CD4-positive, alpha-beta T cell (primary cell): ENCODE measurements at regions not wholly inside any gene's neighbourhood (a gene's known extent, or its start where the extent isn't known, plus 50 kb on each side); places are given as distances from the start of the nearest gene placed in this dataset.

Experiments
- ATAC-seq: fragments of 200-7000 bp; cut with Tn5 transposase; one replicate; pipeline ENCODE4 v1.10.0; 2022; ENCODE audit warnings: mild to moderate bottlenecking; ENCODE audit not compliant: poor library complexity
- CTCF ChIA-PET: fragments of 350-600 bp; sonication (Branson Sonifier 250); formaldehyde crosslinking; loops from one replicate; lab custom pipeline; 2021; ENCODE audit warnings: antibody characterized with exemption, inconsistent platforms; lab: Charles Lee
- POLR2A ChIA-PET: fragments of 350-600 bp; sonication (Branson Sonifier 250); formaldehyde crosslinking; loops from one replicate; lab custom pipeline; 2021; ENCODE audit warnings: antibody characterized with exemption, inconsistent platforms; lab: Charles Lee
- DNase-seq, 14 experiments: peaks; one replicate each; pipeline ENCODE4 v3.0.0-alpha.2; 2013 to 2020; ENCODE audit warnings: mixed read lengths in 2 of 14
- H3K27ac ChIP-seq, 2 donors: one replicate each; pipeline versions ENCODE4 v1.5.1 to v1.7.0; 2013; ENCODE audit warnings: low read length in 2 of 2, low read depth in 1 of 2, mild to moderate bottlenecking in 1 of 2
- H3K27me3 ChIP-seq, 2 experiments: 1 replicate in 1 of 2; 2 replicates in 1 of 2; pipeline versions ENCODE4 v1.6.1 to v1.7.0; 2013; ENCODE audit warnings: low read length in 2 of 2, control low read depth in 1 of 2, mild to moderate bottlenecking in 1 of 2, moderate library complexity in 1 of 2; ENCODE audit not compliant: insufficient read depth in 2 of 2, control insufficient read depth in 1 of 2
- H3K36me3 ChIP-seq: one replicate; pipeline ENCODE4 v1.6.1; 2013; ENCODE audit warnings: low read length, control low read depth; ENCODE audit not compliant: insufficient read depth
- H3K4me1 ChIP-seq: one replicate; pipeline ENCODE4 v1.6.1; 2013; ENCODE audit warnings: low read length, control low read depth; ENCODE audit not compliant: insufficient read depth
- H3K4me3 ChIP-seq: one replicate; pipeline ENCODE4 v1.5.1; 2013; ENCODE audit warnings: mild to moderate bottlenecking, low read length, moderate library complexity
- H3K9me3 ChIP-seq, 2 experiments: 1 replicate in 1 of 2; 2 replicates in 1 of 2; pipeline versions ENCODE4 v1.6.1 to v1.7.0; 2013; ENCODE audit warnings: low read length in 2 of 2, mild to moderate bottlenecking in 2 of 2, control low read depth in 1 of 2, moderate library complexity in 1 of 2; ENCODE audit not compliant: control insufficient read depth in 1 of 2, insufficient read depth in 1 of 2
- H3K27ac Mint-ChIP-seq: one replicate; pipeline ENCODE4 v1.8.0; 2020; ENCODE audit warnings: mixed read lengths
- H3K27me3 Mint-ChIP-seq: one replicate; pipeline ENCODE4 v1.8.0; 2021; ENCODE audit warnings: mixed read lengths
- H3K36me3 Mint-ChIP-seq: one replicate; pipeline ENCODE4 v1.8.0; 2021; ENCODE audit warnings: low read depth, mixed read lengths
- H3K4me1 Mint-ChIP-seq: one replicate; pipeline ENCODE4 v1.8.0; 2021; ENCODE audit warnings: low read depth, mixed read lengths
- H3K4me3 Mint-ChIP-seq: one replicate; pipeline ENCODE4 v1.8.0; 2020; ENCODE audit warnings: mild to moderate bottlenecking, mixed read lengths
- H3K9me3 Mint-ChIP-seq: one replicate; pipeline ENCODE4 v1.8.0; 2020; ENCODE audit warnings: mixed read lengths
- intact Hi-C, 2 experiments: fragments of 100-400 bp; cut with DNase I in 1 of 2; cut with micrococcal nuclease in 1 of 2; formaldehyde crosslinking; loops; one replicate each; pipeline versions ENCODE4 v1.15.1 to v1.9.0; 2023 to 2025; cut with DNase I, micrococcal nuclease
- TF ChIP-seq, protein P1 (sequence below): fragments of 200-600 bp; IDR thresholded peaks from one replicate; pipeline ENCODE4 v1.8.0; 2022; ENCODE audit warnings: antibody characterized with exemption, mild to moderate bottlenecking

- CTCF ChIA-PET: no interaction called here
- POLR2A ChIA-PET: no interaction called here
- intact Hi-C loops: no loop called here
- no peaks in the 10 kb centered on the region for H3K36me3 Mint-ChIP-seq
- no peak overlapping the region for H3K27ac ChIP-seq
- no peaks in the 10 kb centered on the region for H3K4me1 Mint-ChIP-seq
- H3K4me3 Mint-ChIP-seq: no peak overlapping the region
- H3K27me3 ChIP-seq: peaks cover 0 to 29% of the 10 kb centered on the region in 2 experiments
- H3K27ac Mint-ChIP-seq: no peak overlapping the region
- no peaks in the 10 kb centered on the region for H3K36me3 ChIP-seq
- no peak for DNase-seq
- TF ChIP-seq, protein P1, sequence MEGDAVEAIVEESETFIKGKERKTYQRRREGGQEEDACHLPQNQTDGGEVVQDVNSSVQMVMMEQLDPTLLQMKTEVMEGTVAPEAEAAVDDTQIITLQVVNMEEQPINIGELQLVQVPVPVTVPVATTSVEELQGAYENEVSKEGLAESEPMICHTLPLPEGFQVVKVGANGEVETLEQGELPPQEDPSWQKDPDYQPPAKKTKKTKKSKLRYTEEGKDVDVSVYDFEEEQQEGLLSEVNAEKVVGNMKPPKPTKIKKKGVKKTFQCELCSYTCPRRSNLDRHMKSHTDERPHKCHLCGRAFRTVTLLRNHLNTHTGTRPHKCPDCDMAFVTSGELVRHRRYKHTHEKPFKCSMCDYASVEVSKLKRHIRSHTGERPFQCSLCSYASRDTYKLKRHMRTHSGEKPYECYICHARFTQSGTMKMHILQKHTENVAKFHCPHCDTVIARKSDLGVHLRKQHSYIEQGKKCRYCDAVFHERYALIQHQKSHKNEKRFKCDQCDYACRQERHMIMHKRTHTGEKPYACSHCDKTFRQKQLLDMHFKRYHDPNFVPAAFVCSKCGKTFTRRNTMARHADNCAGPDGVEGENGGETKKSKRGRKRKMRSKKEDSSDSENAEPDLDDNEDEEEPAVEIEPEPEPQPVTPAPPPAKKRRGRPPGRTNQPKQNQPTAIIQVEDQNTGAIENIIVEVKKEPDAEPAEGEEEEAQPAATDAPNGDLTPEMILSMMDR: no peak
- no peaks in the 10 kb centered on the region for H3K4me1 ChIP-seq
- H3K9me3 ChIP-seq: peaks cover 0 to 11% of the 10 kb centered on the region in 2 experiments
- H3K27me3 Mint-ChIP-seq: peaks cover 39% of the 10 kb centered on the region
- no peak for ATAC-seq
- H3K4me3 ChIP-seq: no peak overlapping the region
- no peaks in the 10 kb centered on the region for H3K9me3 Mint-ChIP-seq
Observed at GRCh38 chr20:48478806-48479585, 348.8 kb downstream of the PREX1 start.

DNA sequence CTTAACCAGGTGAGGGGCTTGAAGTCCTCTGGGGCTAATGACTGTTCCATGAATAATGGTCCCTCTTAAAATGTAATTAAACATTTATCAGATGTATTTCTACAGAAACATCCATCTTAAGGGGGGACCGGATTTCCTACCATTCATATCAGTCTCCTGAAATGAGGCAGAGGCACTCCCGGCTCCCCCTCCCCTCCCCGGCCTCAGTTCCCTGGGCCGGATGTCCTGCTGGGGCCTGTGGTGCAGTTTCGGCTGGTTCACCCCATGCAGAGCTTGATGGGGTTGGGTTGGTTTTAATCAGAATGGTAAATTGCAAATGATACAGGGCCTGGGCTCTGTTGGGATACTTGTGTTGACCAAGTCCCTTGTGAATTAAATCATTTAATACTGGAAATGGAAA, 349.4 kb downstream of the PREX1 start:
- no peaks in the 10 kb centered on the region for H3K9me3 Mint-ChIP-seq
- H3K27ac Mint-ChIP-seq: no peak overlapping the region
- ATAC-seq (no peak), DNase-seq (no peak)
- Histone ChIP-seq H3K36me3 (no peaks in the 10 kb centered on the region), H3K27me3 (peaks cover 0 to 29% of the 10 kb centered on the region in 2 experiments), H3K4me3 (no peak overlapping the region), H3K9me3 (peaks cover 0 to 11% of the 10 kb centered on the region in 2 experiments), H3K27ac (no peak overlapping the region), H3K4me1 (no peaks in the 10 kb centered on the region)
- intact Hi-C loops: no loop called here
- H3K27me3 Mint-ChIP-seq: peaks cover 39% of the 10 kb centered on the region
- TF ChIP-seq, protein P1: no peak
- CTCF ChIA-PET: no interaction called here
- H3K4me3 Mint-ChIP-seq: no peak overlapping the region
- no peaks in the 10 kb centered on the region for H3K4me1 Mint-ChIP-seq
- H3K36me3 Mint-ChIP-seq: no peaks in the 10 kb centered on the region
- POLR2A ChIA-PET: no interaction called here

DNA sequence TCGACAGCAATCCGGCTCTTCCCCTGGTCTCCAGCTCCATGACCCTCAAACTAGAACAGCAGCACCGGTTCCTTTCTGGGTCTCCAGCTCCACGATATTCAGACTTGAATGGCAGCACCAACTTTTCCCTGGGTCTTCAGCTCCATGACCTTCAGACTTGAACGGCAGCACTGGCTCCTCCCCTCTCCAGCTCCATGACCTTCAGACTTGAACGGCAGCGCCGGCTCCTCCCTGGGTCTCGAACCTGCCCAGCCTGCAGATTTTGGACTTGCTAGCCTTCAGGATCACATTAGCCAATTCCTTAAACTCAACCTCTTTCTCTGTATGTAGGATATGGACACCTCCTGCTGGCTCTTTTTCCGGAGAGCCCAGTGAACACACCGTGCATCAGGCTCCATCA, 350.9 kb downstream of the PREX1 start:
- CTCF ChIA-PET: no interaction called here
- Mint-ChIP-seq H3K27me3 (peaks cover 28% of the 10 kb centered on the region), H3K9me3 (no peaks in the 10 kb centered on the region), H3K4me1 (no peaks in the 10 kb centered on the region), H3K36me3 (no peaks in the 10 kb centered on the region), H3K4me3 (no peak overlapping the region), H3K27ac (no peak overlapping the region)
- Histone ChIP-seq H3K27ac (no peak overlapping the region), H3K27me3 (peaks cover 0 to 29% of the 10 kb centered on the region in 2 experiments), H3K4me1 (no peaks in the 10 kb centered on the region), H3K4me3 (no peak overlapping the region), H3K36me3 (no peaks in the 10 kb centered on the region), H3K9me3 (peaks cover 0 to 11% of the 10 kb centered on the region in 2 experiments)
- DNase-seq: no peak
- TF ChIP-seq, protein P1: no peak
- intact Hi-C loops: no loop called here
- POLR2A ChIA-PET: no interaction called here
- no peak for ATAC-seq
